ENCODE measurements at regions not wholly inside any gene's neighbourhood (a gene's known extent, or its start where the extent isn't known, plus 50 kb on each side); places are given as distances from the start of the nearest gene placed in this dataset.

GRCh38 chr2:236671896-236672562 is 102.4 kb downstream of the ACKR3 start:
- no peak for DNase-seq (ENCODE audit: low read depth, low spot score)
- no peak overlapping the region for H3K27ac ChIP-seq

DNA sequence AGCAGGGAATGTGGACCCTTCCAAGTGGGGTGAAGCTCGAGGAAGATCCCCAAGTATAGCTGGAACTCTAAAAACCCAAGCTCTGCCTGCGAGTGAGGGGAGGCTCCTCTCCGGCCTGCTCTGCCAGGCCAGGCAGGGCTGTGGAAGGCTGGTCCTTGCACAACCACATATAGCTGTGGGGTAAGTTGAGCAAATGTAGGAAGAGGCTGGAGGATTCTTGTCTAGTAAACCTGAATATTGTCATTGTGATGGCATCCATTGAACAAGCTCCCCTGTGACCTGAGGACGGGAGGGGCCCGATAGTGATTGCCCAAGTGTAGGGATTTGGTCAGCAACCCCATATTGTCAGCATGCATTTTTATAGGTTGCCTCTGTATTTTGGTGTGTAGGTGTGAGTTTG is 103.0 kb downstream of the ACKR3 start:
- no peak overlapping the region for H3K27ac ChIP-seq
- DNase-seq (ENCODE audit: low read depth, low spot score), result no peak

DNA sequence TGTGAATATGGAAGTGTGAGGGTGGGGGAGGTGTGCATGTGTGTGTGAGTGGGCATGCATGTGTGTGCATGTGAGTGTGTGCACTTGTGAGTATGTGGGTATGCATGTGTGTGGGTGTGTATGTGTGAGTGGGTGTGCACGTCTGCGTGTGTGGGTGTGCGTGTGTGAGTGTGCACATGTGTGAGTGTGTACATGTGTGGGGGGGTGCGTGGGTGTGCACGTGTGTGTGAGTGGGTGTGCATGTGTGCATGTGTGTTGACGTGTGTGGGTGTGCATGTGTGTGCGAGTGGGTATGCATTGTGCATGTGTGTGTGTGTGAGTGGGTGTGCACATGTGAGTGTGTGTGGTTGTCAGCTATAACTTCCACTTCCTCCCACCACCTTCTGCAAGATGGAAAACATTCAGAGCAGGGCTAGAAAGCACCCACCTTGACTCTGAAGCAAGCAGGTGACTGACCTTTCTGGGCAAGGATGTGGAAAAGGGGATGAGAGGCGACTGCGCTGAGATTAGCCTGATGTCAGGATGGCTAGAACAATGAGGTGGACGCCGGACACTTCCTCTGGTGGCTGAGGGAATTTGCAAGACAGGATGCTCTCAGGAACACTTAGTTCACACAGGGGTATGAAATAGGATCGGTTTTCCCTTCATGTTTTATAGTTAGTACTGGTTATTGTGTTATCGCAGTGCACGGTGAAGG is 103.6 kb downstream of the ACKR3 start:
- DNase-seq (ENCODE audit: low read depth, low spot score), result no peak
- no peak overlapping the region for H3K27ac ChIP-seq

DNA sequence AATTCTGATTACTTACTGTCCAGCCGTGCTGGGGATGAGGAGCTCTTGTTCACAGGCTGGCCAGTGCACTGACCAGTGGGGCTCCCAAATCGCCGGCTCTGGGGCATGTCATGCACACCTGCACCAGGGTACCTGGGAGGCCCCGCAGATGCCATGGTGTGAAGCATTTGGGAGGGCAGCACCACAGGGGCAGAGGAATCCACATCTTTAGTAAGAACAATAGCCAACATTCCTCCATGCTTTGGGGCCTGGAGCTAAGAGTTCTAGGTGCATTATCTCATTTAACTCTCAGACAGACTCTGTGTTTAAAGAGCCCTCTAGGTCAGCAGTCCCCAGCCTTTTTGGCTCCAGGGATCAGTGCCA is 104.2 kb downstream of the ACKR3 start:
- no peak for DNase-seq (ENCODE audit: low read depth, low spot score)
- H3K27ac ChIP-seq, result no peak overlapping the region

- H3K27ac ChIP-seq, result peak overlapping the region; percentile 37
These were observed 104.6 kb downstream of the ACKR3 start for GRCh38 chr2:236674238-236674637.

GRCh38 chr2:236674646-236675045 is 105.0 kb downstream of the ACKR3 start:
- DNase-seq (ENCODE audit: low read depth, low spot score), result no peak
- H3K27ac ChIP-seq, result peak overlapping the region; percentile 37

More at GRCh38 chr2:236674238-236674637, 104.6 kb downstream of the ACKR3 start:
- DNase-seq (ENCODE audit: low read depth, low spot score), result no peak

DNA sequence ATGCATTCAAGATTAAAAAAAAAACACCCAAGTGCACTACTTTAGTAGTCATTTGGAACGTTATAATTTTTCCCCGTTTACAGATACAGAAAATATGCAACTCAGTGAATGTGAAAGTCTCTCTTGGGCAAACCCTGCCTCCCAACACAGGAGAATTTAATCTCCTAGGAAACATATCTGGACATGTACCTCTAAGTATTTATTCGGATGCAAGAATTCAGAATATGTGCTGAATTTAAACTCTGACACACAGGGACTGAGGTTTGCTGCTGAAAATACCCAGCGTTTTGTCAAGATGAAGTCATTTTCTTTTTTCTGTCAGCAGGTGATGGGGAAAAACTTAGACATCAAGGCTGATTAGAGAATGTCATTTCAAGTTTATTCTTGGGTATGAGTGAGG is 105.4 kb downstream of the ACKR3 start:
- H3K27ac ChIP-seq, result peak overlapping the region; percentile 37
- DNase-seq (ENCODE audit: low read depth, low spot score), result no peak

DNA sequence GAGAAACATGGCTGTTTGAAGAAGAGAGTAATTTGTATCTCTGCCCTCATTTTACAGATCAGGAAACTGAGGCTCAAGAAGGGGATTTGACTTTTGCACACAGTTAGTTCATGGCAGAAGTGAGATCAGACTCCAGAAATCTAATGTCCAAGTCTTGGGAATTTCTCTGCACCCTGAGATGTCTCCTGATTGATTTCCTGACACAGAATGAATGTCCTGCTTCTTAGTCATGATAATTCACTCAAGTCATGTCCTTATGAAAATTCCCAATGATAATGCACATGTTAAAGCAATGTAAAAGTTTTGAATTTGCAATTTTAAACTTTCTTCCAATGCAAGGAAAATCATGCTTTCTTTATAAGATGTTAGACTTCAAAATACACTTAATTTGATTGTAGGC is 105.9 kb downstream of the ACKR3 start:
- DNase-seq (ENCODE audit: low read depth, low spot score), result no peak
- H3K27ac ChIP-seq, result peak overlapping the region; percentile 37

DNA sequence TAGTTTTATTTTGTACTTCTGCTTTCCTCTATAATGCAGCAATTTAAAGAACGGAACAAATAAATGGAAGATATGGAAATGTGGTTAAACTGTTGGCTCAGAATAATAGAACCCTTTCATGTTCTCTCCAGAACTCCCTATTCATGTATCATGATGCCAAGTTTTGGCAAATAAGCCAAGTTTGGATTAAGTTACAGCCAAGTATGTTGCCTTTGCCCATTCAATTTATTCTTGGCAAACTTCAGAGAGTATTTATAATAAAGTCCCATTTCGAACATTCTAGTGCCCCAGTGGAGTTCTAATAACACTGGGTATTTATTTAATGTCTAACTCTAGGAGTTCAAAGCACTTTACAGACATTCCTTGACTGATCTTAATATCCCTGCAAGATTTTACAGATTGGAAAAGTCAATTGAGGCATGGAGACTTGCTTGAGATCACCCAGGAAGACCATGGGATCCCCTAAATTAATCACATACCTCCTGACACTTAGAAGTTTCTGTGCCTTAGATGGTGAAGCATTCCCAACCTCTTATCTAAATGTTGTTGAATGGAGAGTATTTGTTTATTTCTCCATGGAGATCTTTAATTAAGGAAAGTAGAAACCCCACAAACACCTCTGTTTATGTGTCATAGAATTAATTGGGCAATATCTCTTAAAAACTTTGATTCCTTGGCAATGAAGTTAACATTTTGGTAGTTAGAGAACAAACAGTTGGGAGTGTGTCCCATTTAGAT is 106.7 kb downstream of the ACKR3 start:
- peak overlapping the region; percentile 37 for H3K27ac ChIP-seq
- DNase-seq (ENCODE audit: low read depth, low spot score), result no peak

- DNase-seq (ENCODE audit: low read depth, low spot score), result no peak
These were observed 107.7 kb downstream of the ACKR3 start for GRCh38 chr2:236677368-236677767.

DNA sequence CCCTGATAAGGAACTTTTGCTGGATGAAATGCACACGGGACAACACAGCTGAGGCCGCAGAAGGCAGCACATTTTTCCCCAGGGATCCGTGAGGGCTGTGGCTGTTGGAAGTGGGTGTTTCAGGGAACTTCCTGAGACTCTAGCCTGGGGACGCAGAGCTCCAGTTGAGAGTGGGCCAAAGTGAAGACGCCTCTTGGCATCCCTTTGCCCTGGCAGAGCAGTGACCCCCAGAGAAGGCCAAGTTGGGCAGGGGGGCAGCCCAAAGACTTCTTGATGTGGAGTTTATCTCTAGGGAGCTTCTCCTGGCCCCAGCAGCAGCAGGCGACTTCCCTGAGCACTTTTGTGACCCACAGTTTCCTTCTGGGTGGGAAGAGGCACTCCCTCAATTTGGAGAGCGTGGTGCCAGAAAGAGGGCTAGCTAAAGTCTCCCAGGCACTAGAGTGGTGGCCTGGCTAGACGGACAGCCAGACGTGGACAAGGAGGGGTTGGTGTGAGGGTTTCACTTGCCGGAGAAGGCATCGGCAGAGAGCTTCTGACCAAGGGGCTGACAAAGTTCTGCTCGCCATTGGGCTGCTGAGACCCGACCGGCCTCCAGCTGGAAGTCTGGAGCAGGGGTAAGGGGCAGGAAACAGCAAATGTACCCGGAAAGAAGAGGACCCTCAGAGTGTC is 108.8 kb downstream of the ACKR3 start:
- no peak overlapping the region for H3K27ac ChIP-seq

More at GRCh38 chr2:236677368-236677767, 107.7 kb downstream of the ACKR3 start:
- no peak overlapping the region for H3K27ac ChIP-seq

GRCh38 chr2:236679884-236680860 is 110.5 kb downstream of the ACKR3 start:
- peak; percentile 68 for DNase-seq (ENCODE audit: low read depth, low spot score)
- peak overlapping the region; percentile 60 for H3K27ac ChIP-seq

More for the DNA sequence above, 108.8 kb downstream of the ACKR3 start:
- no peak for DNase-seq (ENCODE audit: low read depth, low spot score)

- no peak overlapping the region for H3K27ac ChIP-seq
- DNase-seq (ENCODE audit: low read depth, low spot score), result no peak
These were observed 113.2 kb downstream of the ACKR3 start for GRCh38 chr2:236682651-236683422.

- DNase-seq (ENCODE audit: low read depth, low spot score), result no peak
- H3K27ac ChIP-seq, result no peak overlapping the region
These were observed 115.1 kb downstream of the ACKR3 start for GRCh38 chr2:236684504-236685256.

DNA sequence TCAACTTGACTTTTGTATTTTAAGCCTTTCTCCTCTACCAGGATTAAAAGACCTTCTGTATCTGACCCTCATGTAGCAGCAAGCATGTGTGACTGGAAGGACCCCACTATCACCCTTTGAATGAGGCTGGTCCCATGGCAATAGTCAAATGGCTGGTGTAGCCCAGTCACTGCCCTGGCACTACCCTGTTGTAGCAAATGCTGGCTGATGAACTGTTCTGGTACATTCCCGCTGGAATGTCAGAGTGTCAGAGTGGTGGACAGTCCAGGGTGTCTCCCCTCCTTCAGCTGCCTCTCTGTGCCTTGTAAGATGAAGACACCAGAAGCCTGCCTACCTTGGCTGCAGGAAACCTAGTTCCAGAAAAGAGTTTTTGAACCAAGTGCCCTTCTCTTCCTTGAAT is 115.7 kb downstream of the ACKR3 start:
- H3K27ac ChIP-seq, result no peak overlapping the region
- no peak for DNase-seq (ENCODE audit: low read depth, low spot score)

DNA sequence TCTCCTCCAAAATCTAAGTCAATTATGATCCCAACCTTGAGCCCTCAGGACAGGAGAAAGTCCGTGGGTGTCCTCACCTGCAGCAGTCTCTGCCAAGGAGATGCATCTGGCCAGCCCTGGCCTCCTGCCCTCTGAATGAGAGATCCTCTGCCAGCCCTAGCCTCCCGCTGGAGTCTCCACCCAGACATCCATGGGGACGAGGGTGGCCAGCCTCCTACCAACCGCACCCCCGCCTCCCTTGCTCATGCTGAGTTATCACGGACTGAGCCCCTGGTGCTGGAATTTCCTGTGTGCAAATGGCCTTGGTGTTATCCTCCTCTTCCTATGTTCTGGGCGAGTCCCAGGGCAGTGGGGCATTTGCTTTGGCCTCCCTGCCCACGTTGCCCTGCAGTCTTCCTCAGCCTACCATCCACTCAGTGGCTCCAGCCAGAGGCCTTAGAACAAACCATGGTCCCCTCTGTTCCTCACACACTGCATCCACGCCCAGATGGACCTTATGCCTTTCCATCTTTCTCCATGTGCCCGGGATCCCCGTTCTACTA is 116.4 kb downstream of the ACKR3 start:
- no peak overlapping the region for H3K27ac ChIP-seq
- no peak for DNase-seq (ENCODE audit: low read depth, low spot score)

- no peak overlapping the region for H3K27ac ChIP-seq
- no peak for DNase-seq (ENCODE audit: low read depth, low spot score)
These were observed 116.9 kb downstream of the ACKR3 start for GRCh38 chr2:236686561-236686960.

Measured in epithelial cell of prostate (primary cell).